HepG2 (cell line): ENCODE measurements at regions not wholly inside any gene's neighbourhood (a gene's known extent, or its start where the extent isn't known, plus 50 kb on each side); places are given as distances from the start of the nearest gene placed in this dataset.

Source experiments
- ATAC-seq: fragments of 200-7000 bp; cut with Tn5 transposase; 3 replicates; pipeline ENCODE4 v1.9.1; 2020; ENCODE audit warnings: mild to moderate bottlenecking, moderate library complexity
- BruUV-seq: library from RNA; stranded (reverse); fragments of 400-500 nt; replicated peaks from 2 replicates; lab custom pipeline; 2021; lab: Mats Ljungman, UMichigan
- CTCF ChIA-PET: fragments of 300-600 bp; formaldehyde crosslinking; extraction: SDS; loops from one replicate; lab custom pipeline; 2021; ENCODE audit warnings: low total read pairs, inconsistent platforms, low intra/inter-chr PET ratio; lab: Yijun Ruan, JAX
- POLR2A ChIA-PET: fragments of 350-600 bp; sonication (Branson Sonifier 250); formaldehyde crosslinking; loops from one replicate; lab custom pipeline; 2020; ENCODE audit warnings: antibody characterized with exemption, inconsistent platforms; lab: Yijun Ruan, JAX
- DNase-seq: peaks from one replicate; pipeline ENCODE4 v3.0.0-alpha.2; 2015; ENCODE audit warnings: low spot score
- FAIRE-seq: peaks from 3 replicates; lab custom pipeline; 2011; peaks lifted over from hg19 to GRCh38; lab: Jason Lieb, UNC
- H2AFZ ChIP-seq: one replicate; pipeline ENCODE4 v1.6.1; 2011; ENCODE audit warnings: low read length, inconsistent platforms
- H3K27ac ChIP-seq: fragments of 300-600 bp; 3 replicates; pipeline ENCODE4 v1.8.0; 2011; ENCODE audit warnings: mixed run types, mild to moderate bottlenecking, mixed read lengths, low read length, inconsistent platforms; ENCODE audit not compliant: insufficient read depth; ENCODE audit errors: extremely low read length
- H3K27me3 ChIP-seq, 2 experiments: fragments of 200-600 bp in 1 of 2; 2 replicates in 1 of 2; 3 replicates in 1 of 2; pipeline versions ENCODE4 v1.6.0 to v1.8.0; 2011; ENCODE audit warnings: low read length in 2 of 2, mild to moderate bottlenecking in 2 of 2, moderate library complexity in 2 of 2, inconsistent platforms in 1 of 2; ENCODE audit not compliant: insufficient read depth in 2 of 2, control insufficient read depth in 1 of 2
- H3K36me3 ChIP-seq, 2 experiments: fragments of 200-600 bp in 1 of 2; replicated peaks in 1 of 2; 2 replicates in 1 of 2; 3 replicates in 1 of 2; pipeline versions ENCODE4 v1.5.1 to v1.8.0; 2011; ENCODE audit warnings: low read length in 2 of 2, inconsistent platforms in 1 of 2; ENCODE audit not compliant: insufficient read depth in 2 of 2, control insufficient read depth in 1 of 2
- H3K4me1 ChIP-seq: 2 replicates; pipeline ENCODE4 v1.5.1; 2012; ENCODE audit warnings: low read length, inconsistent platforms; ENCODE audit not compliant: insufficient read depth
- H3K4me2 ChIP-seq: 2 replicates; pipeline ENCODE4 v1.6.0; 2011; ENCODE audit warnings: low read depth, low read length, inconsistent platforms
- H3K4me3 ChIP-seq, 3 experiments: fragments of 200-600 bp in 1 of 3; sonication (generic), shearing (Covaris generic) in 1 of 3; replicated peaks in 1 of 3; 2 replicates each; pipeline ENCODE4 v1.5.1; 2011 to 2016; ENCODE audit warnings: low read length in 3 of 3, inconsistent platforms in 2 of 3, low read depth in 2 of 3, mild to moderate bottlenecking in 2 of 3, control low read depth in 1 of 3, mixed read lengths in 1 of 3; ENCODE audit not compliant: insufficient read depth in 1 of 3
- H3K79me2 ChIP-seq: one replicate; pipeline ENCODE4 v1.6.1; 2011; ENCODE audit warnings: low read length, inconsistent platforms; ENCODE audit not compliant: insufficient read depth
- H3K9ac ChIP-seq: 2 replicates; pipeline ENCODE4 v1.6.0; 2011; ENCODE audit warnings: mild to moderate bottlenecking, low read depth, low read length, inconsistent platforms; ENCODE audit not compliant: insufficient read depth
- H3K9me3 ChIP-seq: 2 replicates; pipeline ENCODE4 v1.5.1; 2012; ENCODE audit warnings: mild to moderate bottlenecking, low read length
- H4K20me1 ChIP-seq: 2 replicates; pipeline ENCODE4 v1.6.0; 2011; ENCODE audit warnings: inconsistent platforms, mild to moderate bottlenecking, low read length, moderate library complexity; ENCODE audit not compliant: insufficient read depth
- CHD2 ChIP-seq: IDR thresholded peaks from 2 replicates; pipeline ENCODE4 v1.6.1; 2011; ENCODE audit warnings: low read depth, low read length, improper control_type of control experiment
- MAFK ChIP-seq, 2 experiments: IDR thresholded peaks in 1 of 2; conservative IDR thresholded peaks in 1 of 2; 2 replicates each; pipeline ENCODE4 v1.6.1; 2011; ENCODE audit warnings: improper control_type of control experiment in 2 of 2, low read length in 2 of 2
- SMC3 ChIP-seq: IDR thresholded peaks from 2 replicates; pipeline ENCODE4 v1.6.1; 2011; ENCODE audit warnings: low read length, improper control_type of control experiment
- SRSF1 ChIP-seq: fragments of 200-400 bp; formaldehyde crosslinking; optimal IDR thresholded peaks from 2 replicates; pipeline ENCODE3; 2017; ENCODE audit warnings: mild to moderate bottlenecking, low read depth, low read length, moderate library complexity
- ZNF335 ChIP-seq: sonication (generic); formaldehyde crosslinking; IDR thresholded peaks from 2 replicates; pipeline ENCODE4 v1.4.0; 2020; ENCODE audit warnings: missing genetic modification reagents
- ZZZ3 ChIP-seq: sonication (generic); formaldehyde crosslinking; IDR thresholded peaks from 2 replicates; pipeline ENCODE4 v1.4.0; 2020; ENCODE audit warnings: missing genetic modification reagents, mild to moderate bottlenecking, borderline replicate concordance
- WGBS: methylation state at CpG from one replicate; pipeline ENCODE4 v1.1.6; 2017; ENCODE audit warnings: low lambda C conversion rate; 5-methylcytosine and 5-hydroxymethylcytosine counted together
- in situ Hi-C: cut with HindIII; loops from 2 replicates; pipeline ENCODE4 v1.10.0; 2017; ENCODE audit warnings: low pct_unique_long_range_greater_than_20kb; ENCODE audit not compliant: extremely low pct_ligation_motif_present
- intact Hi-C: fragments of 100-400 bp; cut with micrococcal nuclease; formaldehyde crosslinking; loops from one replicate; pipeline ENCODE4 v1.10.0; 2022; ENCODE audit not compliant: unreplicated experiment

- H3K4me2 ChIP-seq, result no peak overlapping the region
- no peaks in the 10 kb centered on the region for H3K79me2 ChIP-seq
- H4K20me1 ChIP-seq, result no peaks in the 10 kb centered on the region
- in situ Hi-C loops, result no loop called here
- intact Hi-C loops, result no loop called here
- POLR2A ChIA-PET, result no interaction called here
- CTCF ChIA-PET, result no interaction called here
- BruUV-seq, result no TSS peak
- H3K27me3 ChIP-seq, result no peaks in the 10 kb centered on the region
- no peak overlapping the region for H3K9ac ChIP-seq
- WGBS, result 14% methylated on average over 3 of the region's 3 CpGs
- H3K4me1 ChIP-seq, result no peaks in the 10 kb centered on the region
- no peaks in the 10 kb centered on the region for H3K36me3 ChIP-seq
- DNase-seq (no peak), FAIRE-seq (no peak), ATAC-seq (no peak)
- no peaks in the 10 kb centered on the region for H3K9me3 ChIP-seq
- H3K27ac ChIP-seq, result no peak overlapping the region
- no peak overlapping the region for H2AFZ ChIP-seq
- TF ChIP-seq ZNF335 (CRISPR knock-in tag) (no peak), CHD2 (no peak), SMC3 (no peak), SRSF1 (no peak)
- H3K4me3 ChIP-seq, result no peak overlapping the region
These were observed 69.7 kb upstream of the MME start for GRCh38 chr3:155010416-155010815.

GRCh38 chr3:155009217-155009616 is 70.9 kb upstream of the MME start:
- ATAC-seq, result no peak
- no peak for DNase-seq
- Histone ChIP-seq H3K4me2 (no peak overlapping the region), H4K20me1 (no peaks in the 10 kb centered on the region), H3K27ac (no peak overlapping the region), H3K9ac (no peak overlapping the region), H3K4me1 (no peaks in the 10 kb centered on the region), H2AFZ (no peak overlapping the region), H3K79me2 (no peaks in the 10 kb centered on the region), H3K36me3 (no peaks in the 10 kb centered on the region), H3K27me3 (no peaks in the 10 kb centered on the region), H3K9me3 (no peaks in the 10 kb centered on the region), H3K4me3 (no peak overlapping the region)
- intact Hi-C loops (no loop called here), in situ Hi-C loops (no loop called here)
- 67% methylated on average over 2 of the region's 2 CpGs for WGBS
- no peak for FAIRE-seq
- no TSS peak for BruUV-seq
- ChIA-PET POLR2A (no interaction called here), CTCF (no interaction called here)
- TF ChIP-seq MAFK (conservative IDR thresholded peaks at IDR 0.05 in 1 of 2, IDR thresholded peaks at IDR 0.05 in 1 of 2; ENCODE audit: low read length in 2 of 2) (peak; percentile 29 to 66; a peak in 3 of 4 replicates), ZZZ3 (no peak)
